H1 (cell line): ENCODE measurements at regions not wholly inside any gene's neighbourhood (a gene's known extent, or its start where the extent isn't known, plus 50 kb on each side); places are given as distances from the start of the nearest gene placed in this dataset.

Source experiments
- EP300 ChIP-seq, 2 experiments: IDR thresholded peaks; 1 replicate in 1 of 2; 2 replicates in 1 of 2; pipeline ENCODE4 v1.6.1; 2011 to 2012; ENCODE audit warnings: low read depth in 2 of 2, low read length in 2 of 2, mild to moderate bottlenecking in 2 of 2, borderline replicate concordance in 1 of 2, inconsistent platforms in 1 of 2, moderate library complexity in 1 of 2
- EZH2 ChIP-seq: fragments of 200-600 bp; sonication (generic); IDR thresholded peaks from 2 replicates; pipeline ENCODE4 v1.7.1; 2012; ENCODE audit warnings: low read depth, mild to moderate bottlenecking, moderate library complexity, low read length, inconsistent platforms; ENCODE audit not compliant: severe bottlenecking
- GABPA ChIP-seq: IDR thresholded peaks from 2 replicates; pipeline ENCODE4 v1.6.1; 2011; ENCODE audit warnings: mild to moderate bottlenecking, low read length, moderate library complexity, borderline replicate concordance; ENCODE audit not compliant: insufficient read depth
- GTF2F1 ChIP-seq: IDR thresholded peaks from 2 replicates; pipeline ENCODE4 v1.6.1; 2012; ENCODE audit warnings: low read depth, low read length, improper control_type of control experiment, borderline replicate concordance
- HDAC2 ChIP-seq, 2 experiments: fragments of 300-600 bp in 1 of 2; sonication (generic) in 1 of 2; IDR thresholded peaks; 2 replicates each; pipeline ENCODE4 v1.6.1; 2011 to 2012; ENCODE audit warnings: low read depth in 2 of 2, low read length in 2 of 2, mild to moderate bottlenecking in 2 of 2, moderate library complexity in 2 of 2, borderline replicate concordance in 1 of 2, inconsistent platforms in 1 of 2
- JUND ChIP-seq: IDR thresholded peaks from 2 replicates; pipeline ENCODE4 v1.6.1; 2011; ENCODE audit warnings: mild to moderate bottlenecking, improper control_type of control experiment, low read length
- PHF8 ChIP-seq: fragments of 200-600 bp; sonication (generic); conservative IDR thresholded peaks from 2 replicates; pipeline ENCODE4 v1.7.1; 2012; ENCODE audit warnings: low read depth, mild to moderate bottlenecking, inconsistent platforms, low read length, moderate library complexity
- POLR2A ChIP-seq, 2 experiments: IDR thresholded peaks; 1 replicate in 1 of 2; 2 replicates in 1 of 2; pipeline ENCODE4 v1.6.1; 2011; ENCODE audit warnings: low read depth in 2 of 2, low read length in 2 of 2, mild to moderate bottlenecking in 2 of 2; ENCODE audit errors: control extremely low read depth in 1 of 2
- POLR2AphosphoS5 ChIP-seq: IDR thresholded peaks from 2 replicates; pipeline ENCODE4 v1.6.1; 2011; ENCODE audit warnings: low read depth, low read length
- RXRA ChIP-seq: IDR thresholded peaks from 2 replicates; pipeline ENCODE4 v1.6.1; 2011; ENCODE audit warnings: low read depth, mild to moderate bottlenecking, low read length, moderate library complexity; ENCODE audit not compliant: insufficient read depth
- SP2 ChIP-seq: IDR thresholded peaks from 2 replicates; pipeline ENCODE4 v1.6.1; 2012; ENCODE audit warnings: mild to moderate bottlenecking, low read length, inconsistent platforms
- ZNF274 ChIP-seq: IDR thresholded peaks from 2 replicates; pipeline ENCODE4 v1.7.0; 2012; ENCODE audit warnings: low read length, borderline replicate concordance; ENCODE audit errors: extremely low read depth
- TF ChIP-seq, protein P1 (sequence below): IDR thresholded peaks from 2 replicates; pipeline ENCODE4 v1.6.1; 2011; ENCODE audit warnings: low read length, improper control_type of control experiment
- TF ChIP-seq, protein P2 (sequence below), 3 experiments: IDR thresholded peaks; 1 replicate in 2 of 3; 2 replicates in 1 of 3; pipeline versions ENCODE4 v1.5.1 to v1.6.1; 2011; ENCODE audit warnings: low read length in 3 of 3, mild to moderate bottlenecking in 3 of 3, inconsistent platforms in 2 of 3, low read depth in 1 of 3, moderate library complexity in 1 of 3; ENCODE audit not compliant: insufficient read depth in 1 of 3; ENCODE audit errors: control extremely low read depth in 1 of 3

DNA sequence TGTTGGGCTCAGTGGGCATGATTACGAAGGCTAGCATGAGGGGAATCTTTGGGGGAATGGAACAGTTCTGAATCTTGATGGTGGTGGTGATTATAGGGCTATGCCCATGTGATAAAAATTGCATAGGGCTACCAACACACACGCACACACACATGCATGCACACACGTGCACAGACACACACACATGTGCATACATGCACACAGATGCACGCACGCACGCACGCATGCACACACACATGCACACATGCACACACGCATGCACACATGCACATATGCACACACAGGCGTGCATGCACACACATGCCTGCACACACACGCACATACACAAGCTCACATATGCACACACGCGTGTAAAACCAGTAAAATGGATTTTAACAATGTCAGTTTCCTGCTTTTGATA, 85.9 kb downstream of the MUC16 start:
- TF ChIP-seq JUND (no peak), EZH2 (no peak), HDAC2 (IDR thresholded peaks at IDR 0.05; ENCODE audit: borderline replicate concordance in 1 of 2, low read depth in 2 of 2, low read length in 2 of 2) (no peak), POLR2A (IDR thresholded peaks at IDR 0.05; ENCODE audit: control extremely low read depth in 1 of 2, low read depth in 2 of 2, low read length in 2 of 2) (no peak), SP2 (no peak), GTF2F1 (no peak), EP300 (IDR thresholded peaks at IDR 0.05; ENCODE audit: borderline replicate concordance in 1 of 2, low read depth in 2 of 2, low read length in 2 of 2) (no peak), ZNF274 (no peak), POLR2AphosphoS5 (no peak), GABPA (no peak), RXRA (no peak), PHF8 (no peak)
- TF ChIP-seq, protein P1, sequence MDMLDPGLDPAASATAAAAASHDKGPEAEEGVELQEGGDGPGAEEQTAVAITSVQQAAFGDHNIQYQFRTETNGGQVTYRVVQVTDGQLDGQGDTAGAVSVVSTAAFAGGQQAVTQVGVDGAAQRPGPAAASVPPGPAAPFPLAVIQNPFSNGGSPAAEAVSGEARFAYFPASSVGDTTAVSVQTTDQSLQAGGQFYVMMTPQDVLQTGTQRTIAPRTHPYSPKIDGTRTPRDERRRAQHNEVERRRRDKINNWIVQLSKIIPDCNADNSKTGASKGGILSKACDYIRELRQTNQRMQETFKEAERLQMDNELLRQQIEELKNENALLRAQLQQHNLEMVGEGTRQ, result no peak
- TF ChIP-seq, protein P2, sequence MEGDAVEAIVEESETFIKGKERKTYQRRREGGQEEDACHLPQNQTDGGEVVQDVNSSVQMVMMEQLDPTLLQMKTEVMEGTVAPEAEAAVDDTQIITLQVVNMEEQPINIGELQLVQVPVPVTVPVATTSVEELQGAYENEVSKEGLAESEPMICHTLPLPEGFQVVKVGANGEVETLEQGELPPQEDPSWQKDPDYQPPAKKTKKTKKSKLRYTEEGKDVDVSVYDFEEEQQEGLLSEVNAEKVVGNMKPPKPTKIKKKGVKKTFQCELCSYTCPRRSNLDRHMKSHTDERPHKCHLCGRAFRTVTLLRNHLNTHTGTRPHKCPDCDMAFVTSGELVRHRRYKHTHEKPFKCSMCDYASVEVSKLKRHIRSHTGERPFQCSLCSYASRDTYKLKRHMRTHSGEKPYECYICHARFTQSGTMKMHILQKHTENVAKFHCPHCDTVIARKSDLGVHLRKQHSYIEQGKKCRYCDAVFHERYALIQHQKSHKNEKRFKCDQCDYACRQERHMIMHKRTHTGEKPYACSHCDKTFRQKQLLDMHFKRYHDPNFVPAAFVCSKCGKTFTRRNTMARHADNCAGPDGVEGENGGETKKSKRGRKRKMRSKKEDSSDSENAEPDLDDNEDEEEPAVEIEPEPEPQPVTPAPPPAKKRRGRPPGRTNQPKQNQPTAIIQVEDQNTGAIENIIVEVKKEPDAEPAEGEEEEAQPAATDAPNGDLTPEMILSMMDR (IDR thresholded peaks at IDR 0.05; ENCODE audit: control extremely low read depth in 1 of 3, insufficient read depth in 1 of 3, low read depth in 1 of 3, low read length in 3 of 3), result no peak
